ENCODE measurements at regions not wholly inside any gene's neighbourhood (a gene's known extent, or its start where the extent isn't known, plus 50 kb on each side); places are given as distances from the start of the nearest gene placed in this dataset.

DNA sequence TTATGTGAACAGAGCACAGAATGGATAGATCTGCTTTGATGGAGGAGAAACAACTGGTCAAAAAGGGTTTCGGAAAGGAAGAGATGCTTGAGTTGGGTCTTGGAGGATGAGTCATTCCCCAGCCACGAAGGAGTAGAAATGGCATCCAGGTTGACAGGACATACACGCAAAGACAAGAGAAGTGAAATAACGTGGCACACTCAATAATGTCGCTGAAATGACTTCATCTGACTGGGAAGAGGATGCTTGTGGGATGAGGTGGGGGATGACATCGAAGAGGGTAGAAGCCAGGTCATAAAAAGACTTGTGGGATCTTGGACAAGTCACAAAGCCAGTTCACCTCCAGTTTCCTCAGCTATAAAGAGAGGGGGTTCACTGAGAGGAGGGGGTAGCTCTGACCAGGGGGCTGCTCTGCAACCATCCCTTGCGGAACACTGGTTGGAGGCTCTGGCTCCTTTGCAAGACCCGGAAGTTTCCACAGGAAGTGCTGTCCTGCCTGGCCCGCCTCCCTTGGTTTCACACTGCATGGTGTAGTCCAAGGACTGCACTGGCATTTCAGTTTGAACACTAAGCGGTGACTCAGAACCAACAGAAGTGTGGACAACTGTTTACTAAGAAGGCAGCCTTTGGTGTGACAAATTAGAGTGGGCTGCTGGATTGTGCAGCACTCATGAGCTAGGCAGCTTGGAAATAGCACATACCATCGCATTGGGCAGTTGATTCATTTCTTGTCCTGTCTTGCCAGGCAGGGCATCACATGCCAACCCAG is 189.9 kb upstream of the ADO start:
- TF ChIP-seq FOXP2 (optimal IDR thresholded peaks at IDR 0.05; ENCODE audit: control extremely low read depth, extremely low read length, insufficient read depth) (no peak), POLR2AphosphoS5 (IDR thresholded peaks at IDR 0.05; ENCODE audit: borderline replicate concordance, low read depth, low read length) (no peak)
- H3K36me3 ChIP-seq (ENCODE audit: insufficient read depth, low read length), result no peaks in the 10 kb centered on the region
- H3K9me3 ChIP-seq (ENCODE audit: low read depth, low read length), result no peaks in the 10 kb centered on the region
- H3K9ac ChIP-seq (ENCODE audit: insufficient read length), result no peak overlapping the region
- no peak for DNase-seq (ENCODE audit: low read depth, low spot score)
- H3K27ac ChIP-seq, result no peak overlapping the region
- no peak overlapping the region for H3K4me3 ChIP-seq

DNA sequence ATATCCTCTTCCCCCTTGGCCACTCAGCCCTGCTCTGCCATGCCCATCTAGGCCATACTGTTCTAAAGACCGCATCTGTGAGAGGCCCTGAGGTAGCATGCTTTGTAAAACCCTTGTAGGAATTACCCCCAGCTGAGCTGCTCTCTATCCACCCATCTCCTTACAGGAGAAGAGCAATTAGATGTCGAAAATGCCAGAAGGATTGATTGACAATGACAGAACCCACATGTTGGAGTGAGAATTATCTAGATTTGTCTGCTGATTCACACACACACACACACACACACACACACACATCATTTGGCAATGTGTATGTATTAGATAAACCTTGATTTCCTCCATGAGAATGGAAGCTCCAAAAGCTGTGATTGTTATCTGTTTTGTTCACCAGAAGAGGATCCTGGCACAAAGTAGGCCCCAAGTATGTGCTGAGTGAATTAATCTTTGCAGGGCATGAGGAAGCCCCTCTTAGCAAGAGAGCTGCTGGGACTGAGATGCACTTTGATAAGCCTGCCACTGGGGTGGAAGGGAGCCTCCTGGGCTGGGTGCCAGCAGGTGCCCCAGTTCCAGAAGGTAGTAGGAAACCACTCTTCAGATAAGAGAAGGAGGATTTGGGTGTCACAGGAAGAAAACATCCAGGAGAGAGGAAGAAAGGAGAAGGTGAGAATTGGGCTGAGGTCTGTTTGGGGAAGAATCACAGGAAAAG is 187.5 kb upstream of the ADO start:
- H3K27ac ChIP-seq, result no peak overlapping the region; the same call in 1 of the 2 replicates
- no peak for DNase-seq (ENCODE audit: low read depth, low spot score)
- H3K4me3 ChIP-seq, result no peak overlapping the region
- H3K36me3 ChIP-seq (ENCODE audit: insufficient read depth, low read length), result no peaks in the 10 kb centered on the region
- TF ChIP-seq EZH2 (IDR thresholded peaks at IDR 0.05), result no peak
- no peak for TF ChIP-seq FOXP2 (optimal IDR thresholded peaks at IDR 0.05; ENCODE audit: control extremely low read depth, extremely low read length, insufficient read depth)
- no peaks in the 10 kb centered on the region for H3K9me3 ChIP-seq (ENCODE audit: low read depth, low read length)
- no peak overlapping the region for H3K9ac ChIP-seq (ENCODE audit: insufficient read length)

DNA sequence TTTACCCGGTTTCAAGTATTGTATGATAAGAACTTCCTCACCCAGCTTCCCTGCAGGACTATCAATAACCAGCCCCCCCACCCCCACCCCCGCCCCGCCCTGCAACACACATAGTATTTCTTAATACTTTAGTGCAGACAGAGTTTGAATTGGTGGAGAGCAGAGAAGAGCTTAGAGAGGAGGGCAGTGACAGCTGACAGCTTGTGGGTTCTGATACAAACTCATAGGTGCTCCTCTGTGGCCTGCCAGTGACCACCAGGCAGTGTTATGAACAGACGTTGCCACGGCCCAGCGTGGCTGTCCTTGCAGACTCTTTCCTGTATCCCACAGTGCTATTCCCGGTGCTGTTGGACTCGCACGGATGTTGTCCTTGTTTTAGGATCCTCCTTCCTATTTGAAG is 186.9 kb upstream of the ADO start:
- DNase-seq (ENCODE audit: low read depth, low spot score), result no peak
- Histone ChIP-seq H3K9me3 (ENCODE audit: low read depth, low read length) (no peaks in the 10 kb centered on the region), H3K27ac (peak overlapping the region; percentile 87), H3K9ac (ENCODE audit: insufficient read length) (no peak overlapping the region), H3K36me3 (ENCODE audit: insufficient read depth, low read length) (no peaks in the 10 kb centered on the region), H3K4me3 (no peak overlapping the region)
- TF ChIP-seq EZH2 (IDR thresholded peaks at IDR 0.05) (no peak), FOXP2 (optimal IDR thresholded peaks at IDR 0.05; ENCODE audit: control extremely low read depth, extremely low read length, insufficient read depth) (no peak), POLR2AphosphoS5 (IDR thresholded peaks at IDR 0.05; ENCODE audit: borderline replicate concordance, low read depth, low read length) (no peak)

- no peaks in the 10 kb centered on the region for H3K9me3 ChIP-seq (ENCODE audit: low read depth, low read length)
- no peak for DNase-seq (ENCODE audit: low read depth, low spot score)
- peak overlapping the region; percentile 87 for H3K27ac ChIP-seq
- no peaks in the 10 kb centered on the region for H3K36me3 ChIP-seq (ENCODE audit: insufficient read depth, low read length)
- H3K4me3 ChIP-seq, result no peak overlapping the region
- no peak overlapping the region for H3K9ac ChIP-seq (ENCODE audit: insufficient read length)
- TF ChIP-seq FOXP2 (optimal IDR thresholded peaks at IDR 0.05; ENCODE audit: control extremely low read depth, extremely low read length, insufficient read depth) (no peak), POLR2AphosphoS5 (IDR thresholded peaks at IDR 0.05; ENCODE audit: borderline replicate concordance, low read depth, low read length) (no peak)
These were observed 186.5 kb upstream of the ADO start for GRCh38 chr10:62618054-62618453.

DNA sequence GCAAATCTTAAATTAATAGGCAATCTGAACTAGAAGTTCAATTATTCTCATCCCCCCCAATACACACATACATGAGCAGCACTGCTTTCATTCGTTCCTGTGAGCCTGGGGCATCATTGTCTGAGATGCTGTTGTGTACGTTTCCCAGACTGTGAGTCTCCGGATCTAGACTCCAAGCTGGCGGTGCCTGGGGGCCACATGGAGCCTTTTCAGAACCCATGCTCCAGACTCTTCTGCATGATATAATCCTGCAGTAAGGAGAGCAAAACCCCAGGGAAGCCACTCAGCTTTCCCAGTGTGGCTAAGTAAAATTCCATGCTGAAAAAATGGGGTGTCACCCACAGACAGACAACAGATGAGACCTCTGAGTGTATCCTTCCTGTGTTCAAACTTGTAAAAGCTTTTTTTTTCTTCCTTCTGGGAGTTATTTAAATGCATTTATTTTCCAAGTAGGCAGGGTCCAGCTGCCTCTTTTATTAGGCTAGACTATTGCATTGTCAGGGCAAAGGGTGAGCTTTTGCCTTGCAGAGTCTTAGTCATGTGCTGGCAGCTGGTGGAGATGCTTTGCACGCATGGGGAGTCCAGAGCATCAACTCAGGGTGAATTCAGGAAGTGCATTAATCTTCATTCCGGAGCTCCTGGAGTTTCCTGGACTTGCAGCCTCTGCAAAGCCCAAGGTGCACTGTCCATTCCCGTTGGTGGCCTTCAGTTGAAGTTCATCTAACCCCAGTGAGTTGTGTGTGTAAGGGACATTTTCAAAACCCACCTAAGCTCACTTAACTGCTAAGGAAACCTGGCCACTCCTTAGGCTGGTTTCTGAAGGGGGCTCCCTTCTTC is 185.7 kb upstream of the ADO start:
- no peak for TF ChIP-seq FOXP2 (optimal IDR thresholded peaks at IDR 0.05; ENCODE audit: control extremely low read depth, extremely low read length, insufficient read depth)
- no peak; the same call in 1 of the 2 replicates for TF ChIP-seq POLR2AphosphoS5 (IDR thresholded peaks at IDR 0.05; ENCODE audit: borderline replicate concordance, low read depth, low read length)
- no peak for TF ChIP-seq EZH2 (IDR thresholded peaks at IDR 0.05)
- H3K36me3 ChIP-seq (ENCODE audit: insufficient read depth, low read length), result no peaks in the 10 kb centered on the region
- H3K9me3 ChIP-seq (ENCODE audit: low read depth, low read length), result no peaks in the 10 kb centered on the region
- H3K9ac ChIP-seq (ENCODE audit: insufficient read length), result no peak overlapping the region
- no peak overlapping the region for H3K4me3 ChIP-seq
- H3K27ac ChIP-seq, result peak overlapping the region; percentile 87
- DNase-seq (ENCODE audit: low read depth, low spot score), result peak; percentile 69

DNA sequence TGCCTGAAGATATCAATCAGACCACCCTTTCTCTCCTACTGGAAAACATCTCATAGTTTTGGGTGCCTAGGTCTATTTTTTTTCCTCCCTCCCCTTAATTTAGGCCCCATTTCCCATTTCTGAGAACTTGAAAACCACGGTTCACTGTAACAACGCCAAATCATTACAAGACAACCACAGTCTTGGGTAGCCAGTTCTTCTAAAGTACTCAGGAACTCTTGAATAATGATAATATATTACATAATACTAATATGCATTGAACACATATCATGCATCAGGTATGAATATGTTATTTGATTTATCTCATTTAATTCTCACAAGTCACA is 185.1 kb upstream of the ADO start:
- Histone ChIP-seq H3K36me3 (ENCODE audit: insufficient read depth, low read length) (no peaks in the 10 kb centered on the region), H3K9me3 (ENCODE audit: low read depth, low read length) (no peaks in the 10 kb centered on the region), H3K9ac (ENCODE audit: insufficient read length) (no peak overlapping the region), H3K27ac (0 out of 2 replicates have a peak overlapping the region, but pooled peaks have one; percentile 31), H3K4me3 (no peak overlapping the region)
- TF ChIP-seq FOXP2 (optimal IDR thresholded peaks at IDR 0.05; ENCODE audit: control extremely low read depth, extremely low read length, insufficient read depth), result no peak
- no peak for TF ChIP-seq POLR2AphosphoS5 (IDR thresholded peaks at IDR 0.05; ENCODE audit: borderline replicate concordance, low read depth, low read length)
- TF ChIP-seq EZH2 (IDR thresholded peaks at IDR 0.05), result no peak
- no peak for DNase-seq (ENCODE audit: low read depth, low spot score)

DNA sequence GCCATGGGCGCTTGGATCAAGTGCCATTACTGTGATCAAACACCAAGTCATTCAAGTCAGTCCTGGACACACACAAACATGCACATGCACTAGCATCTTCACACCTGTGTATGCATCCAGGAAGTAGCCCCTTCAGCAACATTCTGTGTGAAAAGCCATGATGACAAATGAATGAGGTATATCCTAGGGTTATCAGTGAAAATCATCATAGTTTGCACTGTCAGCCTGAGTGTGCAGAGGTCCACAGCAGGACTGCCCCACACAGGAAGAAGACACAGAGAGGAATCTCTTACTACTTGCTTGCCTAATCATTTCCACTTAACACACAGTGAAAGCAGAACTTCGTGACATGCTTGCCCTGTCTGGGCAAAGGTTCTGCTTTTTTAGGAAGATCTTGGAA is 184.0 kb upstream of the ADO start:
- Histone ChIP-seq H3K36me3 (ENCODE audit: insufficient read depth, low read length) (no peaks in the 10 kb centered on the region), H3K27ac (no peak overlapping the region), H3K9ac (ENCODE audit: insufficient read length) (no peak overlapping the region), H3K4me3 (no peak overlapping the region), H3K9me3 (ENCODE audit: low read depth, low read length) (no peaks in the 10 kb centered on the region)
- TF ChIP-seq EZH2 (IDR thresholded peaks at IDR 0.05) (no peak), POLR2AphosphoS5 (IDR thresholded peaks at IDR 0.05; ENCODE audit: borderline replicate concordance, low read depth, low read length) (no peak), FOXP2 (optimal IDR thresholded peaks at IDR 0.05; ENCODE audit: control extremely low read depth, extremely low read length, insufficient read depth) (no peak)
- no peak for DNase-seq (ENCODE audit: low read depth, low spot score)

GRCh38 chr10:62623223-62623622 is 181.3 kb upstream of the ADO start:
- Histone ChIP-seq H3K36me3 (ENCODE audit: insufficient read depth, low read length) (no peaks in the 10 kb centered on the region), H3K9ac (ENCODE audit: insufficient read length) (no peak overlapping the region), H3K9me3 (ENCODE audit: low read depth, low read length) (no peaks in the 10 kb centered on the region), H3K4me3 (no peak overlapping the region), H3K27ac (no peak overlapping the region)
- DNase-seq (ENCODE audit: low read depth, low spot score), result no peak
- TF ChIP-seq EZH2 (IDR thresholded peaks at IDR 0.05) (no peak), FOXP2 (optimal IDR thresholded peaks at IDR 0.05; ENCODE audit: control extremely low read depth, extremely low read length, insufficient read depth) (no peak), POLR2AphosphoS5 (IDR thresholded peaks at IDR 0.05; ENCODE audit: borderline replicate concordance, low read depth, low read length) (no peak)
